ENCODE measurements at regions not wholly inside any gene's neighbourhood (a gene's known extent, or its start where the extent isn't known, plus 50 kb on each side); places are given as distances from the start of the nearest gene placed in this dataset.

GRCh38 chr4:178633263-178633662 lies 1191.0 kb upstream of the AGA start:
- H3K36me3 Mint-ChIP-seq (ENCODE audit: insufficient read depth), result no peaks in the 10 kb centered on the region
- TF ChIP-seq, protein P1, sequence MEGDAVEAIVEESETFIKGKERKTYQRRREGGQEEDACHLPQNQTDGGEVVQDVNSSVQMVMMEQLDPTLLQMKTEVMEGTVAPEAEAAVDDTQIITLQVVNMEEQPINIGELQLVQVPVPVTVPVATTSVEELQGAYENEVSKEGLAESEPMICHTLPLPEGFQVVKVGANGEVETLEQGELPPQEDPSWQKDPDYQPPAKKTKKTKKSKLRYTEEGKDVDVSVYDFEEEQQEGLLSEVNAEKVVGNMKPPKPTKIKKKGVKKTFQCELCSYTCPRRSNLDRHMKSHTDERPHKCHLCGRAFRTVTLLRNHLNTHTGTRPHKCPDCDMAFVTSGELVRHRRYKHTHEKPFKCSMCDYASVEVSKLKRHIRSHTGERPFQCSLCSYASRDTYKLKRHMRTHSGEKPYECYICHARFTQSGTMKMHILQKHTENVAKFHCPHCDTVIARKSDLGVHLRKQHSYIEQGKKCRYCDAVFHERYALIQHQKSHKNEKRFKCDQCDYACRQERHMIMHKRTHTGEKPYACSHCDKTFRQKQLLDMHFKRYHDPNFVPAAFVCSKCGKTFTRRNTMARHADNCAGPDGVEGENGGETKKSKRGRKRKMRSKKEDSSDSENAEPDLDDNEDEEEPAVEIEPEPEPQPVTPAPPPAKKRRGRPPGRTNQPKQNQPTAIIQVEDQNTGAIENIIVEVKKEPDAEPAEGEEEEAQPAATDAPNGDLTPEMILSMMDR (IDR thresholded peaks at IDR 0.05; ENCODE audit: unreplicated experiment), result peak; percentile 29
- DNase-seq (ENCODE audit: low spot score, unreplicated experiment), result no peak
- no peaks in the 10 kb centered on the region for H3K27me3 Mint-ChIP-seq
- peaks cover 1% of the 10 kb centered on the region for H3K4me1 Mint-ChIP-seq (ENCODE audit: low read depth)
- H3K4me3 Mint-ChIP-seq (ENCODE audit: low read depth), result no peak overlapping the region
- H3K27ac Mint-ChIP-seq, result no peak overlapping the region
- no peaks in the 10 kb centered on the region for H3K9me3 Mint-ChIP-seq (ENCODE audit: low read depth)

DNA sequence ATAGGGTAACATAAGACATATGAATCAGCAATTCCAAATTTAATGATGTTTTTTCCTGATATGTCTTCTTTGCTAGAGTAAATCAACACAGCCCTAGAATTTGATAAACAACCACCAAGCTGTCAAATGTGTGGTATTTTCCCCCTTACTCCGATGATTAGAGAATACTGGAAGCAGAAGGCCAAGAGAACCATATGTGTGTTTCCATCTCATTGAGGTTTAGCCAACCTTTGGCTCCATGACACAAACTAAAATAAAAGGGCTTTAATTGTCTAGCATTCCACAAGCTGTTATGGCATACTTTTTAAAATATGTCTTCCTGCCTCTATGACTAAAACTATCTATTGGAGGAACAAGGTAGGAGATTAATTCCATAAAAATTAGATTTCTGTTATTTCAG lies 1222.4 kb upstream of the AGA start:
- no peak overlapping the region for H3K4me3 Mint-ChIP-seq (ENCODE audit: low read depth)
- no peak overlapping the region for H3K27ac Mint-ChIP-seq
- H3K4me1 Mint-ChIP-seq (ENCODE audit: low read depth), result no peaks in the 10 kb centered on the region
- no peaks in the 10 kb centered on the region for H3K27me3 Mint-ChIP-seq
- TF ChIP-seq, protein P1 (IDR thresholded peaks at IDR 0.05; ENCODE audit: unreplicated experiment), result no peak
- H3K36me3 Mint-ChIP-seq (ENCODE audit: insufficient read depth), result no peaks in the 10 kb centered on the region
- no peak for DNase-seq (ENCODE audit: low spot score, unreplicated experiment)
- no peaks in the 10 kb centered on the region for H3K9me3 Mint-ChIP-seq (ENCODE audit: low read depth)

- TF ChIP-seq, protein P1 (IDR thresholded peaks at IDR 0.05; ENCODE audit: unreplicated experiment), result no peak
- Mint-ChIP-seq H3K4me3 (ENCODE audit: low read depth) (no peak overlapping the region), H3K36me3 (ENCODE audit: insufficient read depth) (no peaks in the 10 kb centered on the region), H3K9me3 (ENCODE audit: low read depth) (no peaks in the 10 kb centered on the region), H3K27me3 (no peaks in the 10 kb centered on the region), H3K4me1 (ENCODE audit: low read depth) (no peaks in the 10 kb centered on the region), H3K27ac (no peak overlapping the region)
- no peak for DNase-seq (ENCODE audit: low spot score, unreplicated experiment)
These were observed 1223.7 kb upstream of the AGA start for GRCh38 chr4:178665916-178666315.

DNA sequence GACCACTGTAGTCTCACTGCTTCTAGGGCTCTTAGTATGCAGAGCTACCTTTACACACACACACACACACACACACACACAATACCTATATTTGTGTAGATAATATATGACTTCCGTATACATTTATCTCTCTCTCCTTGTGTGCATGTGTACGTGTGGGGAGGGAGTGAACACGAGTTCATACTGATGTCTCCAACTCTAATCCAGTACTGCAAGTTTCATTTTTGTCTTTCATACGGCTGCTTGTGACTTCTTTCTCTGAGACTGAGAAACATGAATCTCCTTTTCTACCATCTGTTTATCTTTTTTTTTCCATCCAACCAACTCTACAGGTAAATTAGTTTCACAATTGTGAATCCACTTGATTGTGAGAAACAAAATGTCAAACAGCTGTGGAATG lies 1229.5 kb upstream of the AGA start:
- Mint-ChIP-seq H3K27ac (no peak overlapping the region), H3K9me3 (ENCODE audit: low read depth) (peaks cover 2% of the 10 kb centered on the region), H3K36me3 (ENCODE audit: insufficient read depth) (no peaks in the 10 kb centered on the region), H3K27me3 (no peaks in the 10 kb centered on the region), H3K4me1 (ENCODE audit: low read depth) (no peaks in the 10 kb centered on the region), H3K4me3 (ENCODE audit: low read depth) (no peak overlapping the region)
- TF ChIP-seq, protein P1 (IDR thresholded peaks at IDR 0.05; ENCODE audit: unreplicated experiment), result no peak
- no peak for DNase-seq (ENCODE audit: low spot score, unreplicated experiment)

- no peak overlapping the region for H3K4me3 Mint-ChIP-seq (ENCODE audit: low read depth)
- peaks cover 2% of the 10 kb centered on the region for H3K9me3 Mint-ChIP-seq (ENCODE audit: low read depth)
- DNase-seq (ENCODE audit: low spot score, unreplicated experiment), result no peak
- TF ChIP-seq, protein P1 (IDR thresholded peaks at IDR 0.05; ENCODE audit: unreplicated experiment), result no peak
- H3K27me3 Mint-ChIP-seq, result no peaks in the 10 kb centered on the region
- H3K27ac Mint-ChIP-seq, result no peak overlapping the region
- H3K36me3 Mint-ChIP-seq (ENCODE audit: insufficient read depth), result no peaks in the 10 kb centered on the region
- no peaks in the 10 kb centered on the region for H3K4me1 Mint-ChIP-seq (ENCODE audit: low read depth)
These were observed 1230.3 kb upstream of the AGA start for GRCh38 chr4:178672512-178672911.
